ACHN (cell line): ENCODE measurements at regions not wholly inside any gene's neighbourhood (a gene's known extent, or its start where the extent isn't known, plus 50 kb on each side); places are given as distances from the start of the nearest gene placed in this dataset.

Experiments
- DNase-seq: peaks from one replicate; pipeline ENCODE4 v3.0.0-alpha.2; 2015
- in situ Hi-C: cut with HindIII; loops from 2 replicates; pipeline ENCODE4 v1.10.0; 2017; ENCODE audit warnings: low sequenced_read_pairs, low pct_ligation_motif_present, low pct_unique_long_range_greater_than_20kb

DNA sequence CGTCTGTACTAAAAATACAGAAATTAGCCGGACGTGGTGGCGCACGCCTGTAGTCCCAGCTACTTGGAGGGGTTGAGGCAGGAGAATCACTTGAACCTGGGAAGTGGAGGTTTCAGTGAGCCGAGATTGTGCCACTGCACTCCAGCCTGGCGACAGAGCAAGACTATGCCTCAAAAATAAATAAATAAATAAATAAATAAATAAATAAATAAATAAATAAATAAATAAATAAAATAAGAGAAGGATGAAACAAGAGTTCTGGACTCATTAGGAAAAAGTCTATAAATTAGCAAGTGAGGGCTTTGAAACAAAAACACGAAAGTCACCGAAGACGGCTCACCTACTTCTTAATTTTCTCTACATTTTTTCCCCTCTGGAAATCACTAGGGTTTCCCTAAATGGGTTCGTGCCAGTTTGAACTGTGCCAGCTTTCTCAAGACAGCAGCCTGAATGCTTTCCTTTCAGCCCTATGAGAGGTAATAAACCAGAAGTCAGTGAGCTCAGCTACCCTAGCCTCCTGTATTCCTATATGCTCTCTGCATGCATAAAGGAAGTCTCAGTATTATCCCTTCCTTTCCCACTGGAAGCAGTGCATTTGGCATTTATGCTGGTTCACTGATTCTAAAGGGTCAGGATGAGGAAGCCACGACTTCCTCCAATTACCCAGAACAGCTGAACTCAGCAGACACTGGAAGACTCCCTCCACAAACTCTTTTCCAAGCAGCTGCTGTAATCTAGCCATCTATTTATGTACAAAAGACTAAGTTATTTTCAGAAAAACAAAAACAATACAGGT is 266.9 kb downstream of the ZBBX start:
- in situ Hi-C loops = no loop called here

GRCh38 chr3:167110901-167111300 is 269.2 kb downstream of the ZBBX start:
- peak; percentile 42 for DNase-seq
- in situ Hi-C loops = no loop called here

More for the DNA sequence above, 266.9 kb downstream of the ZBBX start:
- no peak for DNase-seq

- DNase-seq = no peak
- in situ Hi-C loops = no loop called here
These were observed 270.4 kb downstream of the ZBBX start for GRCh38 chr3:167109746-167110145.

GRCh38 chr3:167106456-167106855 is 273.6 kb downstream of the ZBBX start:
- in situ Hi-C loops = no loop called here
- no peak for DNase-seq

- in situ Hi-C loops = no loop called here
- peak; percentile 22 for DNase-seq
These were observed 278.0 kb downstream of the ZBBX start for GRCh38 chr3:167102071-167102470.

- in situ Hi-C loops = no loop called here
- no peak for DNase-seq
These were observed 279.4 kb downstream of the ZBBX start for GRCh38 chr3:167100651-167101050.

- in situ Hi-C loops = no loop called here
- no peak for DNase-seq
These were observed 279.9 kb downstream of the ZBBX start for GRCh38 chr3:167100200-167100599.

DNA sequence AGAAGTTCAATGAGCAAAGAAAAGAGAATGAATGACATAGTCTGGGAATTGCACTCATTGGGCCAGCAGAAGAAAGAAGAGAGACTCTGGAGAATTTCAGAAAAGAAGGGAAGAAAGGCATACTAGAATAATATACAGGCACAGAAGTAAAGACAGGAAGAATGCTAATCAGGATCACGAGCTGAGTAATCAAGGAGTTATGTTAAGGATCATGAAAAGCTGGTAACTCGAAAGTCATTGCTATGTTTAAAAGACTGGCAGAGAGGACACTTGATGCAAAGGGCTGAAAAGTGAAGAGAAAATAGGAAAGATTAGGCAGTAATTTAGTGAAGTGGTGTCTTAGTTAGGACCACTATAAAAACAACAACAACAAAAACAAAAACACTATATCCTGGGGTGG is 284.1 kb downstream of the ZBBX start:
- no peak for DNase-seq
- in situ Hi-C loops = no loop called here

GRCh38 chr3:167094632-167095031 is 285.5 kb downstream of the ZBBX start:
- in situ Hi-C loops = no loop called here
- DNase-seq = no peak

DNA sequence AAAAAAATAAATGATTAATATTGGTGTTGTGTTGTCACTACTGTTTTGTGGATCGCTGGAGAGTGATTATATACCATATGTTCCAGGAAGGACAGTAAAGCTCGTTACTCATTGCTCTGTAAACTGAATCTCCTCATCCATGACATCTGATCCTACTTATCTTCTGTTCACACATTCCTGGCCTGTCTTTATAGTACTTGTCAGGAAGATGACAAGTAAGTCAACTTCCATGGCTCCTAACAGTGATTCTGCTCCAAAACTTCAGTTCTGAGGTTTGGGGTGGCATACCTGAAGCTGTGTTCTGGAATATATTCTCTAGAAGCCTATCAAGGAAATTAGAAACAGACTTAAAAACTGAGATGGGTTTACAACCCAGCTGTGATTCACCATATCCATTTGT is 288.9 kb downstream of the ZBBX start:
- DNase-seq = no peak
- in situ Hi-C loops = no loop called here

DNA sequence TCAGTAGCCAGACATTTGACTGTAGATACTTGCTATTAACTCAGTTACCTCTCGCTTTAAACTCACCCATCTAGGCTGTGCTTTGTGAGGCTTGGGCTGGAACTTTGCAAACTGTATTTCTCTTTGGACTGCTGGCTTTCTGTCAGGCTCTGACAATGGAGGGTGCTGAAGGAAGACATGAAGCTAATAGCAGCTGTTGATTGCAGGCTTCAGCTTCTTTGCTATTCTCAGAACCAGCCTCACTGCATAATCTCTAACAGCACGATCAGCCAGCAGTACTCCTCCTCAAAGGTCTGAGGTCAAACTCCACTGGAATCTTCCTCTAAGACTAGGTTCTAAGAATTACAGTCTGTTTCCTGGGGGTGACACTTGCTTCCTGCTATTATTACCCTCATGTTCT is 295.6 kb downstream of the ZBBX start:
- no peak for DNase-seq
- in situ Hi-C loops = no loop called here

DNA sequence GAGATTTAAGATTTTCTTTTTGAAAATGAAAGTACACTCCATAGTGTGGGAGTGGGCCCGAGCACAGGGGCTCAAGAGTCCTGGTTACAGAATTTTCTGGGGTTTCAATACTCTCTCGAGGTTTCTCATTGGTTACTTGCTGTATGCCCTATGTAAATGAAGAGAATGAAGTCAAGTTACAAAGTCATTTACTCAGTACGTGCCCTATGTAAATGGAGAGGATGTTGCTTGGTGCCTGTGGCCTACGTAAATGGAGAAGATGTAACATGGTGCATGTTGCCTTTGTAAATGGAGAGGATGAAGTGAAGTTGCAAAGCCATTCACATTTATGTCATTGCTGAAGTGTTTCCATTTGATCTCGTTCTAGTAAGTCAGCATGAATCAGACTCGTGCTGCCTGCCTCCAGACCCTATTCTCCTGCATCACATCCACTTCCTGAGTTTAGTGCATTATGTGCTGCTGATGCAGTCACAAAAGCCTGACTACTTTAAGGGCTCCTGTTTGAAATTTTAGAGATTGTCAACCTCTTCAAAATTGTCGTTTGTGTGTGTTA is 302.0 kb downstream of the ZBBX start:
- in situ Hi-C loops = no loop called here
- DNase-seq = no peak

DNA sequence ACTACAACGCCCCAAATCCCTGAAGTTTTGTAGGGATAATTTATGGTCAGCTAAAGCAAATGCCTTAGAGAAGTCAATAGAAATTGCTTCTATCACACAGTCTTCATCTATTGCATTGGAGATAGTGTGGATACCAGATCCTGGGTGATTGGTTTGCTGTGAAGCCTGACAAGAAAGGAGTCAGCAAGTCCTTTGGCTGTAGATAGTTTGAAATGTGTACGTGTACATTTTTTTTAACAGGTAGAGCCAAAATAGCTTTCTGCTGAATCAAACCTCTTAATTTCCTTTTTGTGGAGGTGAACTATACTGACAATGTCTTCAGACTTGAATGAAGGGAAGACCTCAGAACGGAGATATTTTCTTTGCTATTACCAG is 312.3 kb downstream of the ZBBX start:
- in situ Hi-C loops = no loop called here
- no peak for DNase-seq

DNA sequence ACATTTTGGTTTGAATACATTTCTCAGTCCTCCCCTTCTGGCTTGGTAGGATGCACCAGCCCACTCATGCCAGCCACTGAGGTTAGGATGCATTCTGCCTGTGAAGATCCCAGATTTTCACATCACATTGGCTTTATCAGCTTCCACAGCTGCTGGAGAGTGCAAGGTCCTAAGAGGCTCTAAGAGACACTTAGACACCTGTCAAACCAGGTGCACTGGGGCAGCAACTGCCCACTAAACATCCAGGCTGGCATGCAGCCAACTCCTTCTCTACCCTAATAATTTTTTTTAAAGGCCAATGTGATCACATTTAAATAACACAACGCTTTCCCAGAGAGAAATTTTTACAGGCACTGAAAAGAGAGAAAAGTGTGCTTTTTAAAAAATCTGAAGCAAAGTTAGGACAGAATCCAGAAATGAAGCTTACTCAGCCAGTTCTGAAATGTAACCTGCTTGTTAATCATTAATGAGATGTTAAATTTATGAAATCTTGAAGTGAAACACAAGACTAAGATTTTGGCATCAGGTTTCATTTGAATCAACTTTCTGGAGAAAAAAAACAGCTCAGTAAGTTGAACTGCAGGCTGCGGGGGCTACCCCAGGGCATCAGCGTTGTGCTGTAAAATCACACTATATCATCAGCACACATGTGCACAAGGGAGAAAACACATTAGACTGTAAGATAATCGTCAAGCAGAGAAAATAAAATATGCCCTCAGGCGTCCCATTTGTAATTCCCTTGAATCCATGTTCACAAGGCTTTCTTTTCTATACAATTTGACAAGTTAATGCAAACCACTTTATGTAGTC is 312.9 kb downstream of the ZBBX start:
- peak; percentile 0 for DNase-seq
- in situ Hi-C loops = no loop called here

- DNase-seq = no peak
- in situ Hi-C loops = no loop called here
These were observed 322.5 kb downstream of the ZBBX start for GRCh38 chr3:167057581-167057980.

DNA sequence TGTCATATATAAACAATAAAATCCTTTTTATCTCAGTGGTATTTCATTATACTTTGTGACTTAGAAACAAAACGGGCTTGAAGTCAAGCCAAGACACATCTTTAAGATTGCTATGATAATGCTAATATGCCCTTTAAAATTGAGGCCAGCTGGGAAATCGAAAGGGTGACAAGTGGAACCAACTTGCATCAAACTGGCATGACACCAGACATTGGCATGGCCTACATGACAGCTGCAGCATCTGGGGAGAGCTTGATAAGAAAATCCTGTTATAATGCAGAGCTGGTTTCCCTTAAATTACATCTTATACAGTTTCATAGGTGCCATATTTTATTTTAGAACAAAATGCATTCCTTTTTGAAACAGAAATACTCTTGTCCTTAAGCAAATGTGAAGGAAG is 325.2 kb downstream of the ZBBX start:
- DNase-seq = no peak
- in situ Hi-C loops = no loop called here

DNA sequence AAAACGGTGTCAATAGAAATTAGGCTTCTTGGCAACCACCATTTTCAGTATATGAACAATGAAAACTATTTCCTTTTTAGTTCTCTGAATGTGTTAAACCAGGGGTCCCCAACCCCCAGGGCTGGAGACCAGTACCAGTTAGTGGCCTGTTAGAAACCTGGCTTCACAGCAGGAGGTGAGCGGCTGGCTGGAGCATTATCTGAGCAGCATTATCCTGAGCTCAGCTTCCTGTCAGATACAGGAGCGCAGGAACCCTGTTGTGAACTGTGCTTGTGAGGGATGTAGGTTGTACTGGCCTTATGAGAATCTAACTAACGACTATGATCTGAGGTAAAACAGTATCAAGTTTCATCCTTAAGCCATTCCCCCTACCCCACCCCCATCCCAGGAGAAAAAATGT is 328.7 kb downstream of the ZBBX start:
- in situ Hi-C loops = no loop called here
- no peak for DNase-seq

DNA sequence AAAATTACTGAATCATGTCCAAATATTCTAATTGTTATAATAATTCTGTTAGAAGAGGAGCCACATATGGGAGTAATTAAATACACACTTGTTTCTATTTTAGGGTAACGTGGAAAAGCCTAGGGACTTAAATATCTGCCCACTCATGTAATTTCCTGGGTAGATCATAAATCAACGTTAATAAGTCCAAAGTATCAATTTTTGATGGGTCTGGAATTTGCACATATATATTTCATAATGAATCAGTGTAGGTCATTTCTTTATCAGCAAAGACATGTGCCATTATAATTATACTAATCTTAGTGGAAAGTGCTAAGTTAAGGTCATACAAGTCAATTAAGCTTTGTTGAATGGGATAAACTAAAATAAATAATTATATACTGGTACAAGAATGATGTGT is 346.2 kb downstream of the ZBBX start:
- in situ Hi-C loops = no loop called here

DNA sequence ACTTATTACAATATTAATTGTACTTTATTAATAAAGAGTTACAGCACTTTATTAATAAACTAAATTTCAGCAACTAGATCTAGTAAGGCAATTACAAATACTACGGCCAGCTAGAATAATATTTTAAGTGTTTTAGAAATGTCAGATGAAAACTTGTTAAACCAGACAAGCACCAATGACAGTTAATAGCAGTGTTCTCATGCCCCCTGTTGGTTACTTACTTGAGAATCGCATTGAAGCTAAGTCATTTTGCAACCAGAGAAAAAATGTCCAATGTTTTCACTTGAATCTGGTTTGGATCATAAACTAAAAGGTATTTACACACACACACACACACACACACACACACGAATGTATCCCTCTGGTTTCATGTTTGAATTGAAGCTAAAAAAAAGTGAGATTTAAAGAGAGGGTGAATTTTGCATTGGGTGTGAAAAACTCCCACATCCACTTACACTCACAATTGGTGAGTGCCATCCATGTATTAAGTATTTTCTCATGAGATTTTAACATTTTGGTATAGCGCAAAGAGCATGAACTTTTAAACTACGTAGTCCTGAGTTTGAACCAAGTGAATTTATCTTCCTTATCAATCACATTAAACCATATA is 347.7 kb downstream of the ZBBX start:
- in situ Hi-C loops = no loop called here
- peak; percentile 56 for DNase-seq

More for the DNA sequence above, 346.2 kb downstream of the ZBBX start:
- no peak for DNase-seq
